ENCODE measurements at regions not wholly inside any gene's neighbourhood (a gene's known extent, or its start where the extent isn't known, plus 50 kb on each side); places are given as distances from the start of the nearest gene placed in this dataset.

GRCh38 chr9:8025551-8025950, 226.0 kb upstream of the DMAC1 start:
- BruUV-seq (replicated peaks) = no TSS peak
- intact Hi-C loops (cut with micrococcal nuclease; ENCODE audit: unreplicated experiment) = no loop called here
- Mint-ChIP-seq H3K4me1 (ENCODE audit: low read depth, unreplicated experiment) (no peaks in the 10 kb centered on the region), H3K4me3 (ENCODE audit: low read depth, unreplicated experiment) (no peak overlapping the region), H3K27ac (ENCODE audit: unreplicated experiment) (no peak overlapping the region), H3K27me3 (ENCODE audit: unreplicated experiment) (no peaks in the 10 kb centered on the region), H3K36me3 (ENCODE audit: insufficient read depth, unreplicated experiment) (no peaks in the 10 kb centered on the region), H3K9me3 (ENCODE audit: low read depth, unreplicated experiment) (peaks cover 11% of the 10 kb centered on the region)
- TF ChIP-seq CTCF (IDR thresholded peaks at IDR 0.05; ENCODE audit: unreplicated experiment) = no peak
- DNase-seq = no peak
- CTCF ChIA-PET = no interaction called here

GRCh38 chr9:8020186-8020585, 220.6 kb upstream of the DMAC1 start:
- Mint-ChIP-seq H3K27me3 (ENCODE audit: unreplicated experiment) (no peaks in the 10 kb centered on the region), H3K9me3 (ENCODE audit: low read depth, unreplicated experiment) (peaks cover 11% of the 10 kb centered on the region), H3K4me1 (ENCODE audit: low read depth, unreplicated experiment) (no peaks in the 10 kb centered on the region), H3K4me3 (ENCODE audit: low read depth, unreplicated experiment) (no peak overlapping the region), H3K27ac (ENCODE audit: unreplicated experiment) (no peak overlapping the region), H3K36me3 (ENCODE audit: insufficient read depth, unreplicated experiment) (no peaks in the 10 kb centered on the region)
- CTCF ChIA-PET = no interaction called here
- TF ChIP-seq CTCF (IDR thresholded peaks at IDR 0.05; ENCODE audit: unreplicated experiment) = no peak
- DNase-seq = no peak
- intact Hi-C loops (cut with micrococcal nuclease; ENCODE audit: unreplicated experiment) = no loop called here
- no TSS peak for BruUV-seq (replicated peaks)

- no peak overlapping the region for H3K27ac Mint-ChIP-seq (ENCODE audit: unreplicated experiment)
- intact Hi-C loops (cut with micrococcal nuclease; ENCODE audit: unreplicated experiment) = no loop called here
- CTCF ChIA-PET = no interaction called here
- no peak for TF ChIP-seq CTCF (IDR thresholded peaks at IDR 0.05; ENCODE audit: unreplicated experiment)
- no peak for DNase-seq
- no peak overlapping the region for H3K4me3 Mint-ChIP-seq (ENCODE audit: low read depth, unreplicated experiment)
- no TSS peak for BruUV-seq (replicated peaks)
- no peaks in the 10 kb centered on the region for H3K36me3 Mint-ChIP-seq (ENCODE audit: insufficient read depth, unreplicated experiment)
- peaks cover 11% of the 10 kb centered on the region for H3K9me3 Mint-ChIP-seq (ENCODE audit: low read depth, unreplicated experiment)
- no peaks in the 10 kb centered on the region for H3K4me1 Mint-ChIP-seq (ENCODE audit: low read depth, unreplicated experiment)
- no peaks in the 10 kb centered on the region for H3K27me3 Mint-ChIP-seq (ENCODE audit: unreplicated experiment)
These were observed 220.1 kb upstream of the DMAC1 start for GRCh38 chr9:8019636-8020035.

GRCh38 chr9:8014997-8015682, 215.6 kb upstream of the DMAC1 start:
- CTCF ChIA-PET = no interaction called here
- no peak for DNase-seq
- Mint-ChIP-seq H3K27me3 (ENCODE audit: unreplicated experiment) (no peaks in the 10 kb centered on the region), H3K4me1 (ENCODE audit: low read depth, unreplicated experiment) (no peaks in the 10 kb centered on the region), H3K9me3 (ENCODE audit: low read depth, unreplicated experiment) (no peaks in the 10 kb centered on the region), H3K36me3 (ENCODE audit: insufficient read depth, unreplicated experiment) (no peaks in the 10 kb centered on the region), H3K27ac (ENCODE audit: unreplicated experiment) (no peak overlapping the region), H3K4me3 (ENCODE audit: low read depth, unreplicated experiment) (no peak overlapping the region)
- BruUV-seq (replicated peaks) = no TSS peak
- no peak for TF ChIP-seq CTCF (IDR thresholded peaks at IDR 0.05; ENCODE audit: unreplicated experiment)
- intact Hi-C loops (cut with micrococcal nuclease; ENCODE audit: unreplicated experiment) = no loop called here

All from Calu3 (cell line).